Endometrium (tissue), 2 donors: ENCODE measurements at regions not wholly inside any gene's neighbourhood (a gene's known extent, or its start where the extent isn't known, plus 50 kb on each side); places are given as distances from the start of the nearest gene placed in this dataset.

Experiments used
- FAIRE-seq: peaks from 2 replicates; lab custom pipeline; 2012; peaks lifted over from hg19 to GRCh38; lab: Jason Lieb, UNC
- donor health status: control.
- donor health status: control.

GRCh38 chr13:99822820-99823219, 148.7 kb downstream of the ZIC5 start:
- FAIRE-seq, result no peak

GRCh38 chr13:99821741-99822140, 149.8 kb downstream of the ZIC5 start:
- no peak for FAIRE-seq

- no peak for FAIRE-seq
Observed at GRCh38 chr13:99819967-99820366, 151.6 kb downstream of the ZIC5 start.

GRCh38 chr13:99816321-99816720, 155.2 kb downstream of the ZIC5 start:
- FAIRE-seq, result no peak

GRCh38 chr13:99813336-99814095, 158.1 kb downstream of the ZIC5 start:
- no peak for FAIRE-seq

- no peak for FAIRE-seq
Observed at GRCh38 chr13:99812625-99813024, 158.9 kb downstream of the ZIC5 start.

- FAIRE-seq, result no peak
Observed at GRCh38 chr13:99811067-99811700, 160.4 kb downstream of the ZIC5 start.

GRCh38 chr13:99809926-99810325, 161.6 kb downstream of the ZIC5 start:
- FAIRE-seq, result no peak

- FAIRE-seq, result no peak
Observed at GRCh38 chr13:99809496-99809895, 162.1 kb downstream of the ZIC5 start.

- FAIRE-seq, result no peak
Observed at GRCh38 chr13:99808786-99809185, 162.8 kb downstream of the ZIC5 start.

- no peak for FAIRE-seq
Observed at GRCh38 chr13:99806671-99807070, 164.9 kb downstream of the ZIC5 start.

- no peak for FAIRE-seq
Observed at GRCh38 chr13:99805361-99805760, 166.2 kb downstream of the ZIC5 start.

GRCh38 chr13:99803141-99803540, 168.4 kb downstream of the ZIC5 start:
- no peak for FAIRE-seq

GRCh38 chr13:99802416-99802815, 169.2 kb downstream of the ZIC5 start:
- no peak for FAIRE-seq

GRCh38 chr13:99800951-99801350, 170.6 kb downstream of the ZIC5 start:
- no peak for FAIRE-seq

- no peak for FAIRE-seq
Observed at GRCh38 chr13:99800011-99800410, 171.6 kb downstream of the ZIC5 start.

GRCh38 chr13:99798756-99799155, 172.8 kb downstream of the ZIC5 start:
- no peak for FAIRE-seq

GRCh38 chr13:99797691-99798090, 173.9 kb downstream of the ZIC5 start:
- FAIRE-seq, result no peak

GRCh38 chr13:99796175-99796819, 175.3 kb downstream of the ZIC5 start:
- FAIRE-seq, result no peak

GRCh38 chr13:99792079-99792921, 179.3 kb downstream of the ZIC5 start:
- no peak for FAIRE-seq

- FAIRE-seq, result no peak
Observed at GRCh38 chr13:99782669-99783068, 188.9 kb downstream of the ZIC5 start.

- FAIRE-seq, result no peak
Observed at GRCh38 chr13:99778500-99778899, 193.1 kb downstream of the ZIC5 start.
